CD4-positive, alpha-beta memory T cell (primary cell): ENCODE measurements at regions not wholly inside any gene's neighbourhood (a gene's known extent, or its start where the extent isn't known, plus 50 kb on each side); places are given as distances from the start of the nearest gene placed in this dataset.

Experiments
- CTCF ChIA-PET: fragments of 350-600 bp; sonication (Branson Sonifier 250); formaldehyde crosslinking; loops from one replicate; lab custom pipeline; 2021; ENCODE audit warnings: inconsistent platforms; ENCODE audit not compliant: partially characterized antibody; lab: Charles Lee
- POLR2A ChIA-PET: fragments of 350-600 bp; sonication (Branson Sonifier 250); formaldehyde crosslinking; loops from one replicate; lab custom pipeline; 2021; ENCODE audit not compliant: partially characterized antibody; lab: Charles Lee
- DNase-seq, 5 donors: peaks; one replicate each; pipeline versions ENCODE4 v3.0.0 to v3.0.0-alpha.2; 2020 to 2022; ENCODE audit warnings: mixed read lengths in 1 of 5
- H3K27ac ChIP-seq: one replicate; pipeline ENCODE4 v1.7.0; 2013; ENCODE audit warnings: low read depth, low read length
- H3K27me3 ChIP-seq: 2 replicates; pipeline ENCODE4 v1.7.0; 2013; ENCODE audit warnings: mild to moderate bottlenecking, low read length, moderate library complexity; ENCODE audit not compliant: insufficient read depth
- H3K36me3 ChIP-seq: 2 replicates; pipeline ENCODE4 v1.7.0; 2013; ENCODE audit warnings: mild to moderate bottlenecking, low read length, moderate library complexity; ENCODE audit not compliant: insufficient read depth
- H3K4me1 ChIP-seq: 2 replicates; pipeline ENCODE4 v1.7.0; 2013; ENCODE audit warnings: mild to moderate bottlenecking, low read length, moderate library complexity; ENCODE audit not compliant: insufficient read depth
- H3K4me3 ChIP-seq, 2 donors: one replicate each; pipeline ENCODE4 v1.7.0; 2013; ENCODE audit warnings: low read length in 2 of 2, mild to moderate bottlenecking in 1 of 2
- H3K9me3 ChIP-seq, 2 donors: one replicate each; pipeline ENCODE4 v1.7.0; 2013; ENCODE audit warnings: low read length in 2 of 2, control low read depth in 1 of 2; ENCODE audit not compliant: control insufficient read depth in 1 of 2
- H3K27ac Mint-ChIP-seq, 7 donors: one replicate each; pipeline ENCODE4 v1.8.0; 2020 to 2021; ENCODE audit warnings: mixed read lengths in 7 of 7, mild to moderate bottlenecking in 6 of 7, inconsistent platforms in 3 of 7, moderate library complexity in 3 of 7
- H3K27me3 Mint-ChIP-seq, 2 donors: one replicate each; pipeline ENCODE4 v1.8.0; 2020 to 2021; ENCODE audit warnings: mixed read lengths in 2 of 2
- H3K36me3 Mint-ChIP-seq, 2 donors: one replicate each; pipeline ENCODE4 v1.8.0; 2020 to 2021; ENCODE audit warnings: mixed read lengths in 2 of 2, inconsistent platforms in 1 of 2, mild to moderate bottlenecking in 1 of 2
- H3K4me1 Mint-ChIP-seq, 4 donors: one replicate each; pipeline ENCODE4 v1.8.0; 2020 to 2021; ENCODE audit warnings: mixed read lengths in 4 of 4, mild to moderate bottlenecking in 1 of 4
- H3K4me3 Mint-ChIP-seq, 8 donors: one replicate each; pipeline ENCODE4 v1.8.0; 2020 to 2021; ENCODE audit warnings: mixed read lengths in 8 of 8, mild to moderate bottlenecking in 7 of 8, moderate library complexity in 6 of 8, inconsistent platforms in 3 of 8
- H3K9me3 Mint-ChIP-seq, 8 donors: one replicate each; pipeline ENCODE4 v1.8.0; 2020 to 2021; ENCODE audit warnings: mixed read lengths in 8 of 8, mild to moderate bottlenecking in 5 of 8, inconsistent platforms in 3 of 8, moderate library complexity in 1 of 8
- intact Hi-C: fragments of 100-400 bp; cut with micrococcal nuclease; formaldehyde crosslinking; loops from one replicate; pipeline ENCODE4 v1.15.1; 2023

DNA sequence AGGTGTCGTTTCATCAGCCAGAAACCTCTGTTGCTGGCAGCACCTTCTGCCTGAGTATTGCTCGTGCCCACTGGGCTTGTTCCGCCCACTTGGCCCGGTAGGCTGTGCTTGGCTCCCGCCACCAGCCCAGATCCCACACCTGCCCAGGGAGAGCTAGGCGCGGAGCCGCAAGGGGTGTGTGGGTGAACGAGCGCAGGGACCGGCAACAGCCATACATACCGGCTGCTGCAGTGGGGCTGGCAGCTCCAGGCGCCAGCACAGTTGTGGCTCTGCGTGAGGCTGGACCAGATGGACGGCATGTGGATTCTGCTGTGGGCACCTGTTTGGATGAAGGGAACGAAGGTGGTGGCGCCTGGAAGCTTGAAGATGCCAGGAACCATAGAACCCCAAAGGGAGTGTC is 331.5 kb upstream of the MCTP2 start:
- Histone ChIP-seq H3K9me3 (no peaks in the 10 kb centered on the region), H3K27ac (no peak overlapping the region), H3K4me1 (no peaks in the 10 kb centered on the region), H3K36me3 (no peaks in the 10 kb centered on the region), H3K27me3 (no peaks in the 10 kb centered on the region), H3K4me3 (no peak overlapping the region)
- Mint-ChIP-seq H3K36me3 (no peaks in the 10 kb centered on the region), H3K27ac (no peak overlapping the region), H3K27me3 (peaks cover 0 to 2% of the 10 kb centered on the region in 2 donors), H3K4me1 (no peaks in the 10 kb centered on the region), H3K4me3 (peak overlapping the region in 1 of 8 donors; percentile 52), H3K9me3 (peaks cover 0 to 3% (median 0%) of the 10 kb centered on the region in 8 donors)
- DNase-seq: no peak
- ChIA-PET CTCF (no interaction called here), POLR2A (no interaction called here)
- intact Hi-C loops: no loop called here

DNA sequence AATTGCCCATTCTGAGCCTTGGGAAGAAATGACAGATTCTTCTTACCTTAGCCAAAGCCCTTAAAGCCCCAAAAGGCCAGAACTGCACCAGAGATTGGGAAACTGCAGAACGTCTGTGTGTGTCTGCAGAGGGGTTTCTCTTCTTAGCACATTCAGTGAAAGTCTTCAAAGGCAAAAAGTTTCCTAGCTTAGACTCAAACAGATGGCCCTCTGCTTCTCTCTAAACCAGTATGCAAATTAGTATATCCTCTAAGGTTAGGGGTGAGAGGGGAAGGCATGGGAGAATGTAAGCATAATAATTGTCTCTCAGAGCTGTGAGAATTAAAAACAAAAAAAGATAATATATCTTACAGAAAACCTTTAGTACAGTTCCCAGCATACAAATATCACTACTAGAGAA is 334.0 kb upstream of the MCTP2 start:
- Histone ChIP-seq H3K9me3 (no peaks in the 10 kb centered on the region), H3K4me1 (no peaks in the 10 kb centered on the region), H3K36me3 (no peaks in the 10 kb centered on the region), H3K27ac (no peak overlapping the region), H3K4me3 (no peak overlapping the region), H3K27me3 (no peaks in the 10 kb centered on the region)
- Mint-ChIP-seq H3K27ac (no peak overlapping the region), H3K9me3 (peaks cover 0 to 3% (median 0%) of the 10 kb centered on the region in 8 donors), H3K4me1 (no peaks in the 10 kb centered on the region), H3K4me3 (no peak overlapping the region), H3K27me3 (no peaks in the 10 kb centered on the region), H3K36me3 (no peaks in the 10 kb centered on the region)
- DNase-seq: no peak
- ChIA-PET CTCF (no interaction called here), POLR2A (no interaction called here)
- intact Hi-C loops: no loop called here

DNA sequence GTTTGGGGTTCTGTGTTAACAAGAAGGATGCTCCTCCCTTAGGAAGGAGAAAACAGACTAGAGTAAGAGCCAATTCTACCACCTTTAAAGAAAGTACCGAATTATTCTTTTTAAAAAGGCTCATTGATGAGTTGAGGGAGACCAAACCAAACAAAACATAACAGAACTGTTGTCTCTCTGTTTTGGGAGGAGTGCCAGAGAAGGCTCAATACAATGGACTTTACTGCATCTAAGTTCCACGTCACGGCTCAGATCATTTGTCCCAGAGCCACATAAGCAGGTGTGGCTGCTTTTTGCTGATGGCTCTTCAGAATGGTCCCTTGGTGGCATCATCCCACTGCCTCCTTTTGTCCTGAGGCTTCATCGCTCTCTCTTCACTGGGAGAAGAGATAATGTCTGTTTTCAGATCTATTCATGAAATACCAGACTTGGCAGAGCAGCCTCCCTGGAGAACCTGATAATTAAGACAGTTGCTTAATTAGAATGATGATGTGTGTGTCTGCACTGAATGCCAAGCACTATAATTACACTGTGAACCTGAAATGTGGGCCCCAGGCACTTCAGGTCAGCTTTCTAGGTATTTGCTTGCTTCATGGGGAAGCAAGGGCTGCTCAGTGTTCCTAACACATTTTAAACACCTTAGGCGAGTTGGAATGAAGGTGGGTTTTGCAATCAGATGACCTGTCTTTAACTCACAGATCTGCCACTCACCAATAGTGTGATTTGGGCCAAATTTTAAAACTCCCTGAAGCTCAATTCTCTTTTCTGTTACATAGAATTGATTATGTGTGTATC is 335.2 kb upstream of the MCTP2 start:
- Histone ChIP-seq H3K36me3 (no peaks in the 10 kb centered on the region), H3K4me1 (no peaks in the 10 kb centered on the region), H3K27me3 (no peaks in the 10 kb centered on the region), H3K27ac (no peak overlapping the region), H3K9me3 (no peaks in the 10 kb centered on the region), H3K4me3 (no peak overlapping the region)
- DNase-seq: no peak
- POLR2A ChIA-PET: no interaction called here
- intact Hi-C loops: no loop called here
- Mint-ChIP-seq H3K4me1 (no peaks in the 10 kb centered on the region), H3K36me3 (no peaks in the 10 kb centered on the region), H3K4me3 (no peak overlapping the region), H3K27ac (no peak overlapping the region), H3K9me3 (peaks cover 0 to 3% (median 0%) of the 10 kb centered on the region in 8 donors), H3K27me3 (no peaks in the 10 kb centered on the region)
- CTCF ChIA-PET: no interaction called here

DNA sequence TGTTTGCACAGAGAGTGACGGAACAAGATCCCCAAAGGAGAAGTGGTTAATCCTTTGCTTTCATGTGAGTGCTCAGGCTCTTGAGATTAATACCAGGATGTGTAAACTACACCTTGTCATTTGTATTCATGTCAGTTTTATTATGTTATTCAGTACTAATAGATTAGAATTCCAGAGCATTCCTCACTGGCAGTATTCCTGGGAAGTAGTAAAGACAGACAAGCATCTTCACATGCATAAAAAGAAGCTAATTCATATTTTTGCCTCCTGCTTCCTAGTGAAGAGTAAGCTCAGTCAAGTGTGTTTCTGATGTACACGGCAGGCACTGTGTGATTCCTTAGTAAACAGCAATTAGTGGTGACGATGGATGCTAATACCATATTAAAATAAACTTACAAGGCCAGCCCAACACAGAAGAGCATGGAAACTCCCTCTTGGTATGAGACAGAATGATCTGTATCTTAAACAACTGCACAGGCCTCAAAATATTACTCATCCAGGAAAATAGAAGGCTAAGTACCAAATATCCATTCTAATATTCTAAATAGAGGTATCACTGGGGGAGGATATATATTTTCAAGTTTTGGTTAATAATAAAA is 336.8 kb upstream of the MCTP2 start:
- H3K36me3 ChIP-seq: no peaks in the 10 kb centered on the region
- peaks cover 0 to 3% (median 0%) of the 10 kb centered on the region in 8 donors for H3K9me3 Mint-ChIP-seq
- no peaks in the 10 kb centered on the region for H3K4me1 Mint-ChIP-seq
- no peaks in the 10 kb centered on the region for H3K27me3 ChIP-seq
- CTCF ChIA-PET: no interaction called here
- H3K4me1 ChIP-seq: no peaks in the 10 kb centered on the region
- H3K4me3 Mint-ChIP-seq: no peak overlapping the region
- POLR2A ChIA-PET: no interaction called here
- no peak for DNase-seq
- intact Hi-C loops: no loop called here
- H3K36me3 Mint-ChIP-seq: no peaks in the 10 kb centered on the region
- no peaks in the 10 kb centered on the region for H3K27me3 Mint-ChIP-seq
- H3K9me3 ChIP-seq: no peaks in the 10 kb centered on the region
- H3K27ac Mint-ChIP-seq: no peak overlapping the region
- no peak overlapping the region for H3K4me3 ChIP-seq
- H3K27ac ChIP-seq: no peak overlapping the region

DNA sequence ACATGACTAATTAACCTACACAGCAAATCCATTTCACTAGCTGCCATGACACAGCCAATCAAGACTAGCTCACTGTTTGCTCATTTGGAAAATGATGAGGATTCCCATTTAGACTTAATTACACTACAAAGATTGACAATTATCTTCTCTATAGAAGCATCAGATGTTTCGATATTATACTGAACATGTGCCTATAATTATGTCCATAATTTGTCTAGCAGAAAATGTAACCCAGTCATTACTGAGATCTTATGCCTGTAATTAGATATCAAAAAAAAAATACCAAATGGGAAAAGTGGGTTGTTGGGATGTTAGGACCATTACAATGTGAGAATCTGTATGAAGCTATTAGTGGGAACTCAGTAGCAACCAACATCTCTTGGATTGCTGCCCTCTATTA is 344.2 kb upstream of the MCTP2 start:
- no peaks in the 10 kb centered on the region for H3K9me3 Mint-ChIP-seq
- POLR2A ChIA-PET: no interaction called here
- H3K4me1 ChIP-seq: no peaks in the 10 kb centered on the region
- intact Hi-C loops: no loop called here
- H3K27me3 Mint-ChIP-seq: peaks cover 7% of the 10 kb centered on the region in 2 donors
- H3K27ac ChIP-seq: no peak overlapping the region
- no peaks in the 10 kb centered on the region for H3K4me1 Mint-ChIP-seq
- H3K9me3 ChIP-seq: no peaks in the 10 kb centered on the region
- no peaks in the 10 kb centered on the region for H3K27me3 ChIP-seq
- CTCF ChIA-PET: no interaction called here
- H3K36me3 ChIP-seq: no peaks in the 10 kb centered on the region
- no peak overlapping the region for H3K4me3 ChIP-seq
- H3K27ac Mint-ChIP-seq: no peak overlapping the region
- no peaks in the 10 kb centered on the region for H3K36me3 Mint-ChIP-seq
- DNase-seq: no peak
- H3K4me3 Mint-ChIP-seq: no peak overlapping the region

DNA sequence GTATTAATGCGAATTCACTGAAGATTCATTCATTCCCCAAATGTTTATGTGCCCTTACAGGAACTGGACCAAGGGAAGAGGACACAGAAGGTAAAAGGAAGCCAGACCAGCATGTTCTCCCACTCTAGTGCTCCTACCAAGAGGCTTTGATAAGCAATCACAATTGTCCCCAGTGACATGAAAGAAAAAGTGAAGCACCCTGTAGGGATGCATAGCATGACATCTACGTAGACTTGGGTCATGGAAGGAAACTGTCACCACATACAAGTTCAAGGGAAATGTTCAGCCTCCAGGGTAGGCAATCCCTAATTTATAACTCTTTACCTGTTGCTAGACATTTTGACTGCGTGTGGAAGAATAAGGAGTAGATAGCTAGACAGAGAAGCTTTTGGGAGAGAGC is 348.6 kb upstream of the MCTP2 start:
- ChIA-PET CTCF (interaction anchor here (1.0 kb wide), 1 partner anchor 59 kb away, joined by 3 read pairs; no protein-coding TSS in a partner anchor), POLR2A (no interaction called here)
- Mint-ChIP-seq H3K4me3 (no peak overlapping the region), H3K36me3 (no peaks in the 10 kb centered on the region), H3K27ac (no peak overlapping the region), H3K27me3 (peaks cover 3 to 7% of the 10 kb centered on the region in 2 donors), H3K4me1 (no peaks in the 10 kb centered on the region), H3K9me3 (peaks cover 0 to 6% (median 2%) of the 10 kb centered on the region in 8 donors)
- Histone ChIP-seq H3K4me1 (no peaks in the 10 kb centered on the region), H3K4me3 (no peak overlapping the region), H3K36me3 (no peaks in the 10 kb centered on the region), H3K27ac (no peak overlapping the region), H3K27me3 (no peaks in the 10 kb centered on the region), H3K9me3 (no peaks in the 10 kb centered on the region)
- intact Hi-C loops: no loop called here
- DNase-seq: no peak

DNA sequence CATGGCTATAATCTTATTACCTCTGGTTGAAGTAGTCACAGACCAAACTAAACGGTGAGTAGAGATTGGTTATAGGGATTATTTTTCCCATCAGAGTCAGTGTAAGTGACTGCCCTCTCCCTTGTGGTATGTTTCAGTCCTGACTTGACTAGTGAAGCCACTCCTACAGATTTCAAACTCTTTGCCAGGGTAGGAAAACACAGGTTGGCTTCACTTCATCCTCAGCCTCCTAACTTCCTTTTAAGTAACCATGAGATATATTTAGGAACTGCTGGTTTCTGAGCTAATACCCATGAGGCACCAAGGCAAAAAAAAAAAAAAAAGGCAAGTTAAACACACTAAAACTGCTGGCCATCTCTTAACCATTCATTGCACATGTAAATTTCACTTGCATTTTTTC is 349.2 kb upstream of the MCTP2 start:
- Mint-ChIP-seq H3K4me3 (no peak overlapping the region), H3K9me3 (peaks cover 0 to 6% (median 2%) of the 10 kb centered on the region in 8 donors), H3K4me1 (no peaks in the 10 kb centered on the region), H3K27ac (no peak overlapping the region), H3K27me3 (peaks cover 3 to 7% of the 10 kb centered on the region in 2 donors), H3K36me3 (no peaks in the 10 kb centered on the region)
- Histone ChIP-seq H3K4me3 (no peak overlapping the region), H3K4me1 (no peaks in the 10 kb centered on the region), H3K36me3 (no peaks in the 10 kb centered on the region), H3K27ac (no peak overlapping the region), H3K9me3 (no peaks in the 10 kb centered on the region), H3K27me3 (no peaks in the 10 kb centered on the region)
- CTCF ChIA-PET: interaction anchor here (1.0 kb wide), 1 partner anchor 60 kb away, joined by 3 read pairs; no protein-coding TSS in a partner anchor
- DNase-seq: no peak
- POLR2A ChIA-PET: no interaction called here
- intact Hi-C loops: no loop called here
